T-helper 1 cell (primary cell): ENCODE measurements at regions not wholly inside any gene's neighbourhood (a gene's known extent, or its start where the extent isn't known, plus 50 kb on each side); places are given as distances from the start of the nearest gene placed in this dataset.
"Not testable (repeated sequence)": the region's sequence is repeated elsewhere in the genome, so short reads cannot be mapped to it uniquely, and the experiment has no call there.

ENCODE experiments used
- DNase-seq, 5 donors: peaks; one replicate each; pipeline ENCODE4 v3.0.0-alpha.2; 2012 to 2020

- no peak for DNase-seq
Observed at GRCh38 chr11:112661571-112661970, 299.6 kb upstream of the NCAM1 start.

- DNase-seq: no peak
Observed at GRCh38 chr11:112662554-112662953, 298.7 kb upstream of the NCAM1 start.

GRCh38 chr11:112663947-112664634, 297.1 kb upstream of the NCAM1 start:
- DNase-seq: no peak

- no peak for DNase-seq
Observed at GRCh38 chr11:112665291-112665690, 295.9 kb upstream of the NCAM1 start.

GRCh38 chr11:112666253-112666652, 295.0 kb upstream of the NCAM1 start:
- DNase-seq: no peak

- no peak for DNase-seq
Observed at GRCh38 chr11:112670806-112671570, 290.2 kb upstream of the NCAM1 start.

- DNase-seq: not testable (repeated sequence)
Observed at GRCh38 chr11:112673401-112673800, 287.8 kb upstream of the NCAM1 start.

- no peak for DNase-seq
Observed at GRCh38 chr11:112685111-112685510, 276.1 kb upstream of the NCAM1 start.

- no peak for DNase-seq
Observed at GRCh38 chr11:112689851-112690250, 271.4 kb upstream of the NCAM1 start.

- DNase-seq: no peak
Observed at GRCh38 chr11:112693781-112694180, 267.4 kb upstream of the NCAM1 start.

GRCh38 chr11:112694245-112694644, 267.0 kb upstream of the NCAM1 start:
- DNase-seq: no peak

GRCh38 chr11:112694813-112695212, 266.4 kb upstream of the NCAM1 start:
- no peak for DNase-seq

GRCh38 chr11:112697391-112698178, 263.6 kb upstream of the NCAM1 start:
- no peak for DNase-seq

- no peak for DNase-seq
Observed at GRCh38 chr11:112705148-112705547, 256.1 kb upstream of the NCAM1 start.

GRCh38 chr11:112706863-112707262, 254.4 kb upstream of the NCAM1 start:
- DNase-seq: no peak

GRCh38 chr11:112714340-112714739, 246.9 kb upstream of the NCAM1 start:
- DNase-seq: not testable (repeated sequence)

- DNase-seq: no peak
Observed at GRCh38 chr11:112715056-112715455, 246.2 kb upstream of the NCAM1 start.

GRCh38 chr11:112718483-112718882, 242.7 kb upstream of the NCAM1 start:
- no peak for DNase-seq

- no peak for DNase-seq
Observed at GRCh38 chr11:112719736-112720525, 241.3 kb upstream of the NCAM1 start.

- no peak for DNase-seq
Observed at GRCh38 chr11:112722148-112722547, 239.1 kb upstream of the NCAM1 start.

- no peak for DNase-seq
Observed at GRCh38 chr11:112722876-112723275, 238.3 kb upstream of the NCAM1 start.

GRCh38 chr11:112723676-112724495, 237.3 kb upstream of the NCAM1 start:
- DNase-seq: no peak
